ENCODE measurements at regions not wholly inside any gene's neighbourhood (a gene's known extent, or its start where the extent isn't known, plus 50 kb on each side); places are given as distances from the start of the nearest gene placed in this dataset.

DNA sequence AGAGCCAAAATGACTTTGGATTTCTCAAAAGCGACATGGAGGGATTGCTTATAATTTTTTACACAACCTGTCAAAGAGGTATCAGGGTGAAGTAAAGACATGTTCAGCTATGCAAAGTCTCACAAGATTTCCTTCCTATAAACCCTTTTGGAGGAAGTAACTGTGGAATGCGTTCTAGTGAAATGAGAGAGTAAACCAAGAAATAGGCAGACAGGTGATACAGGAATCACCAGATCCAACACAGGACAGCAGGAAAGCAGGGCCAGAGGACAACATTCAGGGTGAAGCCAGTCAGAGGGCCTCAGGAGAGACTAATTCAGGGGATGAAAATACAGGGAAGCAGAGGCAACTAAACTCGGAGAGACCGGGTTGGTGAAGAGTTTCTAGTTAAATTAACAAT is 90.4 kb upstream of the MTNR1B start:
- TF ChIP-seq, protein P1, sequence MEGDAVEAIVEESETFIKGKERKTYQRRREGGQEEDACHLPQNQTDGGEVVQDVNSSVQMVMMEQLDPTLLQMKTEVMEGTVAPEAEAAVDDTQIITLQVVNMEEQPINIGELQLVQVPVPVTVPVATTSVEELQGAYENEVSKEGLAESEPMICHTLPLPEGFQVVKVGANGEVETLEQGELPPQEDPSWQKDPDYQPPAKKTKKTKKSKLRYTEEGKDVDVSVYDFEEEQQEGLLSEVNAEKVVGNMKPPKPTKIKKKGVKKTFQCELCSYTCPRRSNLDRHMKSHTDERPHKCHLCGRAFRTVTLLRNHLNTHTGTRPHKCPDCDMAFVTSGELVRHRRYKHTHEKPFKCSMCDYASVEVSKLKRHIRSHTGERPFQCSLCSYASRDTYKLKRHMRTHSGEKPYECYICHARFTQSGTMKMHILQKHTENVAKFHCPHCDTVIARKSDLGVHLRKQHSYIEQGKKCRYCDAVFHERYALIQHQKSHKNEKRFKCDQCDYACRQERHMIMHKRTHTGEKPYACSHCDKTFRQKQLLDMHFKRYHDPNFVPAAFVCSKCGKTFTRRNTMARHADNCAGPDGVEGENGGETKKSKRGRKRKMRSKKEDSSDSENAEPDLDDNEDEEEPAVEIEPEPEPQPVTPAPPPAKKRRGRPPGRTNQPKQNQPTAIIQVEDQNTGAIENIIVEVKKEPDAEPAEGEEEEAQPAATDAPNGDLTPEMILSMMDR (IDR thresholded peaks at IDR 0.05; ENCODE audit: control extremely low read depth in 1 of 3, insufficient read depth in 1 of 3, low read depth in 1 of 3, low read length in 3 of 3): no peak
- TF ChIP-seq RXRA (IDR thresholded peaks at IDR 0.05; ENCODE audit: insufficient read depth, low read depth, low read length) (no peak), SP2 (IDR thresholded peaks at IDR 0.05; ENCODE audit: low read length) (no peak), ZNF274 (IDR thresholded peaks at IDR 0.05; ENCODE audit: borderline replicate concordance, extremely low read depth, low read length) (no peak), YY1 (IDR thresholded peaks at IDR 0.05; ENCODE audit: low read depth, low read length) (no peak), EP300 (IDR thresholded peaks at IDR 0.05; ENCODE audit: borderline replicate concordance in 1 of 2, low read depth in 2 of 2, low read length in 2 of 2) (no peak), POLR2A (IDR thresholded peaks at IDR 0.05; ENCODE audit: control extremely low read depth in 1 of 2, low read depth in 2 of 2, low read length in 2 of 2) (no peak), PHF8 (conservative IDR thresholded peaks at IDR 0.05; ENCODE audit: low read depth, low read length) (no peak)
